ENCODE measurements at regions not wholly inside any gene's neighbourhood (a gene's known extent, or its start where the extent isn't known, plus 50 kb on each side); places are given as distances from the start of the nearest gene placed in this dataset.

GRCh38 chr10:47187592-47187991, 112.4 kb upstream of the GDF10 start:
- peaks cover 0 to 6% (median 0%) of the 10 kb centered on the region in 4 donors for H3K4me1 ChIP-seq
- intact Hi-C loops (cut with DNase I; ENCODE audit: low total_unique reads): no loop called here
- H3K27ac ChIP-seq: no peak overlapping the region
- TF ChIP-seq POLR2AphosphoS5 (IDR thresholded peaks at IDR 0.05) (no peak), POLR2A (IDR thresholded peaks at IDR 0.05) (no peak), EP300 (IDR thresholded peaks at IDR 0.05) (no peak)
- TF ChIP-seq, protein P1, sequence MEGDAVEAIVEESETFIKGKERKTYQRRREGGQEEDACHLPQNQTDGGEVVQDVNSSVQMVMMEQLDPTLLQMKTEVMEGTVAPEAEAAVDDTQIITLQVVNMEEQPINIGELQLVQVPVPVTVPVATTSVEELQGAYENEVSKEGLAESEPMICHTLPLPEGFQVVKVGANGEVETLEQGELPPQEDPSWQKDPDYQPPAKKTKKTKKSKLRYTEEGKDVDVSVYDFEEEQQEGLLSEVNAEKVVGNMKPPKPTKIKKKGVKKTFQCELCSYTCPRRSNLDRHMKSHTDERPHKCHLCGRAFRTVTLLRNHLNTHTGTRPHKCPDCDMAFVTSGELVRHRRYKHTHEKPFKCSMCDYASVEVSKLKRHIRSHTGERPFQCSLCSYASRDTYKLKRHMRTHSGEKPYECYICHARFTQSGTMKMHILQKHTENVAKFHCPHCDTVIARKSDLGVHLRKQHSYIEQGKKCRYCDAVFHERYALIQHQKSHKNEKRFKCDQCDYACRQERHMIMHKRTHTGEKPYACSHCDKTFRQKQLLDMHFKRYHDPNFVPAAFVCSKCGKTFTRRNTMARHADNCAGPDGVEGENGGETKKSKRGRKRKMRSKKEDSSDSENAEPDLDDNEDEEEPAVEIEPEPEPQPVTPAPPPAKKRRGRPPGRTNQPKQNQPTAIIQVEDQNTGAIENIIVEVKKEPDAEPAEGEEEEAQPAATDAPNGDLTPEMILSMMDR (IDR thresholded peaks at IDR 0.05): no peak
- H3K4me3 ChIP-seq: no peak overlapping the region
- no peaks in the 10 kb centered on the region for H3K27me3 ChIP-seq
- 74 to 87% (median 82%) methylated on average over 4 to 7 of the region's 7 CpGs for WGBS, 5 donors
- H3K36me3 ChIP-seq: no peaks in the 10 kb centered on the region
- DNase-seq: no peak
- H3K9me3 ChIP-seq: no peaks in the 10 kb centered on the region

GRCh38 chr10:47188156-47188555, 111.8 kb upstream of the GDF10 start:
- WGBS, 5 donors: 55 to 84% (median 74%) methylated on average over 3 of the region's 3 CpGs

GRCh38 chr10:47189802-47190201, 110.2 kb upstream of the GDF10 start:
- no peak for DNase-seq
- H3K27me3 ChIP-seq: no peaks in the 10 kb centered on the region
- H3K27ac ChIP-seq: no peak overlapping the region
- 70 to 85% (median 83%) methylated on average over 5 to 6 of the region's 6 CpGs for WGBS, 5 donors
- H3K4me3 ChIP-seq: no peak overlapping the region
- H3K9me3 ChIP-seq: no peaks in the 10 kb centered on the region
- H3K36me3 ChIP-seq: no peaks in the 10 kb centered on the region
- no peak for TF ChIP-seq POLR2A (IDR thresholded peaks at IDR 0.05)
- intact Hi-C loops (cut with DNase I; ENCODE audit: low total_unique reads): no loop called here
- H3K4me1 ChIP-seq: no peaks in the 10 kb centered on the region

More at GRCh38 chr10:47188156-47188555, 111.8 kb upstream of the GDF10 start:
- TF ChIP-seq POLR2AphosphoS5 (IDR thresholded peaks at IDR 0.05) (no peak), EP300 (IDR thresholded peaks at IDR 0.05) (no peak), POLR2A (IDR thresholded peaks at IDR 0.05) (no peak)
- TF ChIP-seq, protein P1 (IDR thresholded peaks at IDR 0.05): no peak
- intact Hi-C loops (cut with DNase I; ENCODE audit: low total_unique reads): no loop called here
- no peaks in the 10 kb centered on the region for H3K27me3 ChIP-seq
- H3K36me3 ChIP-seq: no peaks in the 10 kb centered on the region
- peaks cover 0 to 6% (median 0%) of the 10 kb centered on the region in 4 donors for H3K4me1 ChIP-seq
- no peak for DNase-seq
- no peak overlapping the region for H3K4me3 ChIP-seq
- no peak overlapping the region for H3K27ac ChIP-seq
- H3K9me3 ChIP-seq: no peaks in the 10 kb centered on the region

DNA sequence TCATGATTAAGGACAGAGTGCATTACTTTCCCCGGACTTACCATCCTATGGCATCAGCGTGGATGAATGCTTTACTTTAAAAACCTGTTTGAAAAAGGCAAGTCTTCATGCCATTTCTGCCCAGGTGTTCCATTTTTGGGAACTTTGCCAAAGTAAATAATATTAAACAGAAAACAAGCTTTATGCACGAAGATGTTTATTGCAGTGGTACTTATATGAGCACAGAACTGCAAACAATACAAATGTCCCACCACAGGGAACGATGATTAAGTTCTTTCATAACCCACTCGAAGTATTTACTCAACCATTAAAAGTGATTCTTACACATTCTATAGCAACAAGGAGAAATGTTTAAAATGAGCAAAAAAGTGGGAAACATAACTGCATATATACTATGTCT, 109.7 kb upstream of the GDF10 start:
- intact Hi-C loops (cut with DNase I; ENCODE audit: low total_unique reads): no loop called here
- no peaks in the 10 kb centered on the region for H3K4me1 ChIP-seq
- H3K9me3 ChIP-seq: no peaks in the 10 kb centered on the region
- H3K36me3 ChIP-seq: no peaks in the 10 kb centered on the region
- 42 to 67% (median 46%) methylated on average over 5 of the region's 5 CpGs for WGBS, 5 donors
- no peak overlapping the region for H3K27ac ChIP-seq
- TF ChIP-seq POLR2AphosphoS5 (IDR thresholded peaks at IDR 0.05) (no peak), POLR2A (IDR thresholded peaks at IDR 0.05) (no peak), EP300 (IDR thresholded peaks at IDR 0.05) (no peak)
- TF ChIP-seq, protein P1 (IDR thresholded peaks at IDR 0.05): no peak
- H3K4me3 ChIP-seq: no peak overlapping the region
- H3K27me3 ChIP-seq: no peaks in the 10 kb centered on the region
- no peak for DNase-seq

- no peaks in the 10 kb centered on the region for H3K27me3 ChIP-seq
- WGBS, 5 donors: 84 to 100% (median 91%) methylated on average over 4 to 5 of the region's 5 CpGs
- TF ChIP-seq, protein P1 (IDR thresholded peaks at IDR 0.05): no peak
- TF ChIP-seq EP300 (IDR thresholded peaks at IDR 0.05): no peak
- TF ChIP-seq POLR2AphosphoS5 (IDR thresholded peaks at IDR 0.05): no peak
- no peak for TF ChIP-seq POLR2A (IDR thresholded peaks at IDR 0.05)
- no peak overlapping the region for H3K4me3 ChIP-seq
- no peak overlapping the region for H3K27ac ChIP-seq
- no peaks in the 10 kb centered on the region for H3K9me3 ChIP-seq
- intact Hi-C loops (cut with DNase I; ENCODE audit: low total_unique reads): no loop called here
- DNase-seq: no peak
- H3K4me1 ChIP-seq: no peaks in the 10 kb centered on the region
- H3K36me3 ChIP-seq: no peaks in the 10 kb centered on the region
Measured at GRCh38 chr10:47190802-47191450, 109.1 kb upstream of the GDF10 start.
